Liver (tissue), 8 donors: ENCODE measurements at regions not wholly inside any gene's neighbourhood (a gene's known extent, or its start where the extent isn't known, plus 50 kb on each side); places are given as distances from the start of the nearest gene placed in this dataset.

ENCODE experiments used
- DNase-seq: peaks from one replicate; pipeline ENCODE4 v3.0.0-alpha.2; 2017; ENCODE audit warnings: low spot score
- H3K27ac ChIP-seq, 2 donors: one replicate each; pipeline ENCODE4 v1.7.0; 2013; ENCODE audit warnings: inconsistent platforms in 2 of 2, low read length in 2 of 2, control low read depth in 1 of 2, low read depth in 1 of 2, mild to moderate bottlenecking in 1 of 2
- H3K27me3 ChIP-seq, 4 donors: one replicate each; pipeline versions ENCODE4 v1.6.1 to v1.7.0; 2013; ENCODE audit warnings: low read length in 3 of 4, inconsistent platforms in 1 of 4, mild to moderate bottlenecking in 1 of 4, moderate library complexity in 1 of 4; ENCODE audit not compliant: control insufficient read depth in 4 of 4, insufficient read depth in 4 of 4
- H3K36me3 ChIP-seq, 4 donors: one replicate each; pipeline versions ENCODE4 v1.6.1 to v1.7.0; 2013; ENCODE audit warnings: low read length in 3 of 4, mild to moderate bottlenecking in 3 of 4, low read depth in 1 of 4, moderate library complexity in 1 of 4; ENCODE audit not compliant: control insufficient read depth in 4 of 4, insufficient read depth in 3 of 4
- H3K4me1 ChIP-seq, 4 donors: one replicate each; pipeline versions ENCODE4 v1.6.1 to v1.7.0; 2013; ENCODE audit warnings: low read length in 3 of 4, mild to moderate bottlenecking in 3 of 4, moderate library complexity in 1 of 4; ENCODE audit not compliant: control insufficient read depth in 4 of 4, insufficient read depth in 4 of 4
- H3K4me3 ChIP-seq, 3 donors: one replicate each; pipeline versions ENCODE4 v1.6.1 to v1.7.0; 2013; ENCODE audit warnings: low read length in 3 of 3, control low read depth in 1 of 3, low read depth in 1 of 3, mild to moderate bottlenecking in 1 of 3
- H3K9ac ChIP-seq, 2 donors: one replicate each; pipeline ENCODE4 v1.7.0; 2013; ENCODE audit warnings: low read length in 2 of 2, mild to moderate bottlenecking in 2 of 2, moderate library complexity in 2 of 2, control low read depth in 1 of 2, low read depth in 1 of 2
- H3K9me3 ChIP-seq, 4 donors: one replicate each; pipeline versions ENCODE4 v1.6.1 to v1.7.0; 2013; ENCODE audit warnings: low read length in 3 of 4; ENCODE audit not compliant: control insufficient read depth in 4 of 4
- ATF3 ChIP-seq: IDR thresholded peaks from 2 replicates; pipeline ENCODE4 v1.6.1; 2016; ENCODE audit warnings: antibody characterized with exemption
- CTCF ChIP-seq: fragments of 150-350 bp; IDR thresholded peaks from 2 replicates; pipeline ENCODE4 v1.5.1; 2017; ENCODE audit warnings: improper control_type of control experiment, low read depth, low read length; ENCODE audit not compliant: missing input control
- EGR1 ChIP-seq, 2 donors: IDR thresholded peaks; 2 replicates each; pipeline ENCODE4 v1.6.1; 2016 to 2018; ENCODE audit warnings: antibody characterized with exemption in 2 of 2, low read depth in 2 of 2
- FOXA1 ChIP-seq: IDR thresholded peaks from 2 replicates; pipeline ENCODE4 v1.6.1; 2016; ENCODE audit warnings: antibody characterized with exemption
- FOXA2 ChIP-seq: IDR thresholded peaks from 2 replicates; pipeline ENCODE4 v1.6.1; 2016; ENCODE audit warnings: antibody characterized with exemption
- GABPA ChIP-seq, 2 donors: IDR thresholded peaks in 1 of 2; conservative IDR thresholded peaks in 1 of 2; 2 replicates each; pipeline ENCODE4 v1.6.1; 2016; ENCODE audit warnings: antibody characterized with exemption in 2 of 2, mild to moderate bottlenecking in 1 of 2, moderate library complexity in 1 of 2
- HNF4G ChIP-seq: IDR thresholded peaks from 2 replicates; pipeline ENCODE4 v1.6.1; 2016; ENCODE audit warnings: antibody characterized with exemption
- JUND ChIP-seq, 2 donors: IDR thresholded peaks; 2 replicates each; pipeline ENCODE4 v1.6.1; 2016; ENCODE audit warnings: antibody characterized with exemption in 2 of 2
- MAX ChIP-seq: IDR thresholded peaks from 2 replicates; pipeline ENCODE4 v1.6.1; 2016; ENCODE audit warnings: antibody characterized with exemption
- REST ChIP-seq: IDR thresholded peaks from 2 replicates; pipeline ENCODE4 v1.6.1; 2016; ENCODE audit warnings: antibody characterized with exemption, mild to moderate bottlenecking
- RXRA ChIP-seq, 2 donors: IDR thresholded peaks; 2 replicates each; pipeline ENCODE4 v1.6.1; 2017 to 2018; ENCODE audit warnings: antibody characterized with exemption in 2 of 2, mild to moderate bottlenecking in 1 of 2
- SP1 ChIP-seq: IDR thresholded peaks from 2 replicates; pipeline ENCODE4 v1.6.1; 2018; ENCODE audit warnings: antibody characterized with exemption, mild to moderate bottlenecking
- YY1 ChIP-seq: IDR thresholded peaks from 2 replicates; pipeline ENCODE4 v1.6.1; 2016; ENCODE audit warnings: antibody characterized with exemption, mild to moderate bottlenecking
- ZBTB33 ChIP-seq: IDR thresholded peaks from 2 replicates; pipeline ENCODE4 v1.6.1; 2016; ENCODE audit warnings: antibody characterized with exemption
- WGBS: extraction: QIAGEN DNeasy Blood & Tissue Kit; methylation state at CpG from one replicate; pipeline ENCODE4 v1.1.7; 2013; 5-methylcytosine and 5-hydroxymethylcytosine counted together
- donor health status: healthy.
- donor health status: healthy.
- donor health status: healthy.
- donor health status: healthy.
- donor health status: healthy.

- Histone ChIP-seq H3K27me3 (no peaks in the 10 kb centered on the region), H3K4me3 (no peak overlapping the region), H3K36me3 (no peaks in the 10 kb centered on the region), H3K9ac (no peak overlapping the region), H3K27ac (no peak overlapping the region), H3K9me3 (no peaks in the 10 kb centered on the region), H3K4me1 (no peaks in the 10 kb centered on the region)
- TF ChIP-seq FOXA2 (no peak), YY1 (no peak), SP1 (no peak), ATF3 (no peak), RXRA (IDR thresholded peaks at IDR 0.05) (no peak), MAX (no peak), HNF4G (no peak), CTCF (no peak), EGR1 (IDR thresholded peaks at IDR 0.05; ENCODE audit: low read depth in 2 of 2) (no peak), REST (no peak), JUND (IDR thresholded peaks at IDR 0.05) (no peak), GABPA (IDR thresholded peaks at IDR 0.05 in 1 of 2, conservative IDR thresholded peaks at IDR 0.05 in 1 of 2) (no peak)
- 89% methylated on average over 14 of the region's 14 CpGs for WGBS
- no peak for DNase-seq
These were observed 54.7 kb upstream of the ZNF423 start for GRCh38 chr16:49910541-49911071.

GRCh38 chr16:49911430-49911829, 55.5 kb upstream of the ZNF423 start:
- H3K4me1 ChIP-seq, result no peaks in the 10 kb centered on the region
- no peak overlapping the region for H3K4me3 ChIP-seq
- TF ChIP-seq EGR1 (IDR thresholded peaks at IDR 0.05; ENCODE audit: low read depth in 2 of 2) (no peak), ZBTB33 (no peak), FOXA1 (no peak), HNF4G (no peak)
- H3K27me3 ChIP-seq, result no peaks in the 10 kb centered on the region
- no peaks in the 10 kb centered on the region for H3K9me3 ChIP-seq
- 92% methylated on average over 2 of the region's 2 CpGs for WGBS
- H3K9ac ChIP-seq, result no peak overlapping the region
- H3K36me3 ChIP-seq, result no peaks in the 10 kb centered on the region
- no peak overlapping the region for H3K27ac ChIP-seq
- DNase-seq, result no peak
